ENCODE measurements at regions not wholly inside any gene's neighbourhood (a gene's known extent, or its start where the extent isn't known, plus 50 kb on each side); places are given as distances from the start of the nearest gene placed in this dataset.
A peak's percentile ranks its signal among the peaks of the same experiment; 100 is the strongest.

DNA sequence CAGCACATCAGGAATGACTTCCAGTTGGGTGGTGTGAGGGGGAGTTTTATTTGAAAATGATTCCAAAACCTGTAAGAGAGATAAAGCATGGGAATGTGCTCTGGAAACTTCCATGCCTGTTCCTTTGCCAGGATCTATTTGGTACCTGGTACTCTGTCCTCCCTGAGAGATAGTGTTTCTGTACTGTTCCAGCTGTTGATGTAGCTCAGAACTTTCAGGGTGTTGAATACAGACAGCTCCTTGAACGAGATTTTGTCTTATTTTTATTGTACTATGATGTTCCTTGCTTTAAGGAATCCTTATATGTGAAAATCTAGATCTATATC, 148.7 kb upstream of the RIPOR2 start:
- Histone ChIP-seq H3K4me3 (ENCODE audit: low read depth in 1 of 3, low read length in 3 of 3) (no peak overlapping the region), H3K9ac (ENCODE audit: low read depth in 1 of 2, low read length in 2 of 2) (peak overlapping the region in 1 of 2 donors; percentile 27), H3K27me3 (ENCODE audit: control insufficient read depth in 4 of 4, insufficient read depth in 4 of 4, low read length in 3 of 4) (no peaks in the 10 kb centered on the region), H3K27ac (ENCODE audit: low read depth in 1 of 2, low read length in 2 of 2) (peak overlapping the region; percentile 67 to 82), H3K36me3 (ENCODE audit: control insufficient read depth in 4 of 4, insufficient read depth in 3 of 4, low read depth in 1 of 4, low read length in 3 of 4) (peaks cover 0 to 4% (median under 1%) of the 10 kb centered on the region in 4 donors), H3K9me3 (ENCODE audit: control insufficient read depth in 4 of 4, low read length in 3 of 4) (no peaks in the 10 kb centered on the region), H3K4me1 (ENCODE audit: control insufficient read depth in 4 of 4, insufficient read depth in 4 of 4, low read length in 3 of 4) (peaks cover 0 to 30% (median 19%) of the 10 kb centered on the region in 4 donors)
- 70% methylated on average over 1 of the region's 1 CpG for WGBS
- DNase-seq (ENCODE audit: low spot score) = no peak
- TF ChIP-seq NR2F2 (IDR thresholded peaks at IDR 0.05) (no peak), HNF4A (conservative IDR thresholded peaks at IDR 0.05) (no peak), TAF1 (conservative IDR thresholded peaks at IDR 0.05) (no peak), EGR1 (IDR thresholded peaks at IDR 0.05; ENCODE audit: low read depth in 2 of 2) (peak in 1 of 2 donors; percentile 8)
- TF ChIP-seq, protein P1, sequence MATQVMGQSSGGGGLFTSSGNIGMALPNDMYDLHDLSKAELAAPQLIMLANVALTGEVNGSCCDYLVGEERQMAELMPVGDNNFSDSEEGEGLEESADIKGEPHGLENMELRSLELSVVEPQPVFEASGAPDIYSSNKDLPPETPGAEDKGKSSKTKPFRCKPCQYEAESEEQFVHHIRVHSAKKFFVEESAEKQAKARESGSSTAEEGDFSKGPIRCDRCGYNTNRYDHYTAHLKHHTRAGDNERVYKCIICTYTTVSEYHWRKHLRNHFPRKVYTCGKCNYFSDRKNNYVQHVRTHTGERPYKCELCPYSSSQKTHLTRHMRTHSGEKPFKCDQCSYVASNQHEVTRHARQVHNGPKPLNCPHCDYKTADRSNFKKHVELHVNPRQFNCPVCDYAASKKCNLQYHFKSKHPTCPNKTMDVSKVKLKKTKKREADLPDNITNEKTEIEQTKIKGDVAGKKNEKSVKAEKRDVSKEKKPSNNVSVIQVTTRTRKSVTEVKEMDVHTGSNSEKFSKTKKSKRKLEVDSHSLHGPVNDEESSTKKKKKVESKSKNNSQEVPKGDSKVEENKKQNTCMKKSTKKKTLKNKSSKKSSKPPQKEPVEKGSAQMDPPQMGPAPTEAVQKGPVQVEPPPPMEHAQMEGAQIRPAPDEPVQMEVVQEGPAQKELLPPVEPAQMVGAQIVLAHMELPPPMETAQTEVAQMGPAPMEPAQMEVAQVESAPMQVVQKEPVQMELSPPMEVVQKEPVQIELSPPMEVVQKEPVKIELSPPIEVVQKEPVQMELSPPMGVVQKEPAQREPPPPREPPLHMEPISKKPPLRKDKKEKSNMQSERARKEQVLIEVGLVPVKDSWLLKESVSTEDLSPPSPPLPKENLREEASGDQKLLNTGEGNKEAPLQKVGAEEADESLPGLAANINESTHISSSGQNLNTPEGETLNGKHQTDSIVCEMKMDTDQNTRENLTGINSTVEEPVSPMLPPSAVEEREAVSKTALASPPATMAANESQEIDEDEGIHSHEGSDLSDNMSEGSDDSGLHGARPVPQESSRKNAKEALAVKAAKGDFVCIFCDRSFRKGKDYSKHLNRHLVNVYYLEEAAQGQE (IDR thresholded peaks at IDR 0.05) = no peak

DNA sequence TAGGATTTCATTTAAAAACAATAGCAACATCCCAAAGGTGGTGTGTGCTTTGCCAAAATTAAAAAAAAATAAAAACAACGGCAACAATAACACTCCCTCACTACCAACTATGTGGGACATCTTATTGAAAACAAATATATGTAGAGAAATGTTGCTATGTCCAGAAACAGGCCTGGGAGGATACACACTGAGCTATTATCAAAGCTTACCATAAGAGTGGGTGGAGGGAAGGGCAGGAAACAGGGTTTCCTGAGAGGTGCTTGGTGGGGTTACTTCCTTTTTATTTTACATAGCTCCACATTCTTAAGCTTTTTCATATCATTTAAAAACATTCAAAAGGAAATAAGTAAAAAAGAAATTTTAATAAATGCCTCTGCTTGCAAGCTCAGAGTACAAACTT, 150.0 kb upstream of the RIPOR2 start:
- H3K27me3 ChIP-seq (ENCODE audit: control insufficient read depth in 4 of 4, insufficient read depth in 4 of 4, low read length in 3 of 4) = no peaks in the 10 kb centered on the region
- DNase-seq (ENCODE audit: low spot score) = no peak
- no peak overlapping the region for H3K4me3 ChIP-seq (ENCODE audit: low read depth in 1 of 3, low read length in 3 of 3)
- H3K36me3 ChIP-seq (ENCODE audit: control insufficient read depth in 4 of 4, insufficient read depth in 3 of 4, low read depth in 1 of 4, low read length in 3 of 4) = peaks cover 0 to 3% (median under 1%) of the 10 kb centered on the region in 4 donors
- H3K9me3 ChIP-seq (ENCODE audit: control insufficient read depth in 4 of 4, low read length in 3 of 4) = no peaks in the 10 kb centered on the region
- no peak for TF ChIP-seq ZBTB33 (IDR thresholded peaks at IDR 0.05)
- TF ChIP-seq YY1 (IDR thresholded peaks at IDR 0.05) = no peak
- no peak for TF ChIP-seq FOXA1 (IDR thresholded peaks at IDR 0.05)
- no peak for TF ChIP-seq HNF4A (conservative IDR thresholded peaks at IDR 0.05)
- TF ChIP-seq HNF4G (IDR thresholded peaks at IDR 0.05) = no peak
- peak; percentile 84 for TF ChIP-seq NR2F2 (IDR thresholded peaks at IDR 0.05)
- no peak for TF ChIP-seq ATF3 (IDR thresholded peaks at IDR 0.05)
- TF ChIP-seq EGR1 (IDR thresholded peaks at IDR 0.05; ENCODE audit: low read depth in 2 of 2) = no peak
- TF ChIP-seq SP1 (IDR thresholded peaks at IDR 0.05) = peak; percentile 12
- TF ChIP-seq, protein P1 (IDR thresholded peaks at IDR 0.05) = no peak
- TF ChIP-seq JUND (IDR thresholded peaks at IDR 0.05) = no peak
- H3K4me1 ChIP-seq (ENCODE audit: control insufficient read depth in 4 of 4, insufficient read depth in 4 of 4, low read length in 3 of 4) = peaks cover 0 to 26% (median 19%) of the 10 kb centered on the region in 4 donors
- 56% methylated on average over 1 of the region's 1 CpG for WGBS
- H3K9ac ChIP-seq (ENCODE audit: low read depth in 1 of 2, low read length in 2 of 2) = no peak overlapping the region
- no peak overlapping the region for H3K27ac ChIP-seq (ENCODE audit: low read depth in 1 of 2, low read length in 2 of 2)

All from liver (tissue), 7 donors.